B cell (primary cell): ENCODE measurements at regions not wholly inside any gene's neighbourhood (a gene's known extent, or its start where the extent isn't known, plus 50 kb on each side); places are given as distances from the start of the nearest gene placed in this dataset.

ENCODE experiments used
- ATAC-seq: fragments of 200-7000 bp; cut with Tn5 transposase; one replicate; pipeline ENCODE4 v1.10.0; 2021; ENCODE audit warnings: low read depth, mild to moderate bottlenecking, moderate number of reproducible peaks, moderate library complexity
- CTCF ChIA-PET: fragments of 350-600 bp; sonication (Branson Sonifier 250); formaldehyde crosslinking; loops from one replicate; lab custom pipeline; 2021; ENCODE audit warnings: antibody characterized with exemption, inconsistent platforms; lab: Charles Lee
- POLR2A ChIA-PET: fragments of 350-600 bp; sonication (Branson Sonifier 250); formaldehyde crosslinking; loops from one replicate; lab custom pipeline; 2021; ENCODE audit warnings: antibody characterized with exemption; lab: Charles Lee
- DNase-seq: peaks from one replicate; pipeline ENCODE4 v3.0.0; 2013
- H2AFZ ChIP-seq: 2 replicates; pipeline ENCODE4 v1.6.1; 2012; ENCODE audit warnings: mild to moderate bottlenecking, low read depth, low read length; ENCODE audit not compliant: insufficient read depth, poor library complexity, severe bottlenecking
- H3K27ac ChIP-seq, 2 donors: 1 replicate in 1 of 2; 2 replicates in 1 of 2; pipeline ENCODE4 v1.5.1; 2012 to 2013; ENCODE audit warnings: low read length in 2 of 2, mild to moderate bottlenecking in 2 of 2, moderate library complexity in 1 of 2
- H3K27me3 ChIP-seq, 4 experiments: fragments of 200-600 bp in 1 of 4; sonication (generic) in 1 of 4; replicated peaks in 1 of 4; 1 replicate in 2 of 4; 2 replicates in 2 of 4; pipeline versions ENCODE4 v1.6.1 to v1.7.0; 2013 to 2016; ENCODE audit warnings: low read length in 3 of 4, mild to moderate bottlenecking in 2 of 4, mixed read lengths in 1 of 4, moderate library complexity in 1 of 4; ENCODE audit not compliant: insufficient read depth in 4 of 4, control insufficient read depth in 3 of 4; ENCODE audit errors: control extremely low read depth in 1 of 4
- H3K36me3 ChIP-seq, 2 experiments: replicated peaks in 1 of 2; 1 replicate in 1 of 2; 2 replicates in 1 of 2; pipeline versions ENCODE4 v1.6.1 to v1.7.1; 2013; ENCODE audit warnings: low read length in 1 of 2; ENCODE audit not compliant: insufficient read depth in 2 of 2, control insufficient read depth in 1 of 2; ENCODE audit errors: control extremely low read depth in 1 of 2, extremely low read depth in 1 of 2
- H3K4me1 ChIP-seq, 2 donors: fragments of 200-600 bp in 1 of 2; sonication (generic) in 1 of 2; 1 replicate in 1 of 2; 2 replicates in 1 of 2; pipeline versions ENCODE4 v1.5.1 to v1.6.1; 2013 to 2017; ENCODE audit warnings: low read length in 2 of 2; ENCODE audit not compliant: control insufficient read depth in 2 of 2, insufficient read depth in 2 of 2
- H3K4me2 ChIP-seq: replicated peaks from 2 replicates; pipeline ENCODE3; 2012; ENCODE audit warnings: mild to moderate bottlenecking, low read depth, low read length; ENCODE audit not compliant: poor library complexity, severe bottlenecking
- H3K4me3 ChIP-seq, 5 experiments: fragments of 200-600 bp in 1 of 5; sonication (generic) in 1 of 5; 1 replicate in 3 of 5; 2 replicates in 2 of 5; pipeline versions ENCODE4 v1.5.1 to v1.7.0; 2011 to 2016; ENCODE audit warnings: low read length in 4 of 5, mild to moderate bottlenecking in 4 of 5, low read depth in 2 of 5, control low read depth in 1 of 5, moderate library complexity in 1 of 5; ENCODE audit not compliant: insufficient read depth in 1 of 5; ENCODE audit errors: control extremely low read depth in 1 of 5, extremely low read depth in 1 of 5
- H3K79me2 ChIP-seq: fragments of 200-600 bp; sonication (generic); one replicate; pipeline ENCODE4 v1.6.0; 2016; ENCODE audit warnings: low read length; ENCODE audit not compliant: control insufficient read depth, insufficient read depth
- H3K9ac ChIP-seq: fragments of 200-600 bp; sonication (generic); 2 replicates; pipeline ENCODE4 v1.6.1; 2017; ENCODE audit warnings: mild to moderate bottlenecking, low read length, moderate library complexity
- H3K9me3 ChIP-seq, 3 donors: one replicate each; pipeline versions ENCODE4 v1.6.1 to v1.7.1; 2013; ENCODE audit warnings: low read length in 2 of 3; ENCODE audit not compliant: control insufficient read depth in 2 of 3, insufficient read depth in 1 of 3; ENCODE audit errors: control extremely low read depth in 1 of 3
- H4K20me1 ChIP-seq: 2 replicates; pipeline ENCODE4 v1.6.0; 2012; ENCODE audit warnings: mild to moderate bottlenecking, low read length; ENCODE audit not compliant: insufficient read depth, control insufficient read depth, poor library complexity, severe bottlenecking
- H3K27ac Mint-ChIP-seq: one replicate; pipeline ENCODE4 v1.8.0; 2021; ENCODE audit warnings: mixed read lengths
- H3K27me3 Mint-ChIP-seq: one replicate; pipeline ENCODE4 v1.8.0; 2021; ENCODE audit warnings: mixed read lengths
- H3K4me1 Mint-ChIP-seq: one replicate; pipeline ENCODE4 v1.8.0; 2021; ENCODE audit warnings: mixed read lengths
- H3K4me3 Mint-ChIP-seq: one replicate; pipeline ENCODE4 v1.8.0; 2021; ENCODE audit warnings: mixed read lengths
- H3K9me3 Mint-ChIP-seq: one replicate; pipeline ENCODE4 v1.8.0; 2022; ENCODE audit warnings: mixed read lengths; ENCODE audit not compliant: insufficient read depth
- EZH2 ChIP-seq: IDR thresholded peaks from 2 replicates; pipeline ENCODE4 v1.6.1; 2012; ENCODE audit warnings: borderline replicate concordance, low read depth, mild to moderate bottlenecking, moderate library complexity, low read length; ENCODE audit not compliant: insufficient read depth, poor library complexity, severe bottlenecking
- WGBS: methylation state at CpG from one replicate; pipeline ENCODE4 v1.1.5; 2013; ENCODE audit warnings: missing lambda C conversion rate; ENCODE audit not compliant: insufficient coverage; 5-methylcytosine and 5-hydroxymethylcytosine counted together
- intact Hi-C: fragments of 100-400 bp; cut with micrococcal nuclease; formaldehyde crosslinking; loops from one replicate; pipeline ENCODE4 v1.10.0; 2022
- TF ChIP-seq, protein P1 (sequence below): fragments of 200-600 bp; IDR thresholded peaks from one replicate; pipeline ENCODE4 v1.8.0; 2022; ENCODE audit warnings: antibody characterized with exemption, mild to moderate bottlenecking

DNA sequence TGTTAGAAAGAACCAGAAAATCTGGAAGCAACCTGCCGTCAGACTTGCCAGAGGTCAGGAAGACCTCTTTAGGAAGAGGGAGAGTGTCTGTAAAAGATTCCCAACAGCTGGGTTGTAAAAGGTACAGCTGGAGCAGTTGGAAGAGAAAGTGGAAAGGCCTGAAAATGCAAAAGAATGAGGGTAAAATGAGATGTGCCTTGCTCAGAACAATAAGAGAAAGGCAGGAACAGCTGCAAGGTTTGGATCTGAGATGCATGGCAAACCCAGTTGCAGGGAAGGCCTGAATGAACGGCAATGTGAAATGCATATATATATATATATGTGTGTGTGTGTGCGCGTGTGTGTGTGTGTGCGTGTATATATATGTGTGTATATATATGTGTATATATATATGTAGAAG is 88.1 kb downstream of the ZIC1 start:
- no peak overlapping the region for H3K27ac ChIP-seq
- TF ChIP-seq, protein P1, sequence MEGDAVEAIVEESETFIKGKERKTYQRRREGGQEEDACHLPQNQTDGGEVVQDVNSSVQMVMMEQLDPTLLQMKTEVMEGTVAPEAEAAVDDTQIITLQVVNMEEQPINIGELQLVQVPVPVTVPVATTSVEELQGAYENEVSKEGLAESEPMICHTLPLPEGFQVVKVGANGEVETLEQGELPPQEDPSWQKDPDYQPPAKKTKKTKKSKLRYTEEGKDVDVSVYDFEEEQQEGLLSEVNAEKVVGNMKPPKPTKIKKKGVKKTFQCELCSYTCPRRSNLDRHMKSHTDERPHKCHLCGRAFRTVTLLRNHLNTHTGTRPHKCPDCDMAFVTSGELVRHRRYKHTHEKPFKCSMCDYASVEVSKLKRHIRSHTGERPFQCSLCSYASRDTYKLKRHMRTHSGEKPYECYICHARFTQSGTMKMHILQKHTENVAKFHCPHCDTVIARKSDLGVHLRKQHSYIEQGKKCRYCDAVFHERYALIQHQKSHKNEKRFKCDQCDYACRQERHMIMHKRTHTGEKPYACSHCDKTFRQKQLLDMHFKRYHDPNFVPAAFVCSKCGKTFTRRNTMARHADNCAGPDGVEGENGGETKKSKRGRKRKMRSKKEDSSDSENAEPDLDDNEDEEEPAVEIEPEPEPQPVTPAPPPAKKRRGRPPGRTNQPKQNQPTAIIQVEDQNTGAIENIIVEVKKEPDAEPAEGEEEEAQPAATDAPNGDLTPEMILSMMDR: no peak
- no peak for TF ChIP-seq EZH2
- intact Hi-C loops: no loop called here
- no peak overlapping the region for H2AFZ ChIP-seq
- Mint-ChIP-seq H3K27me3 (no peaks in the 10 kb centered on the region), H3K9me3 (no peaks in the 10 kb centered on the region), H3K27ac (no peak overlapping the region), H3K4me1 (no peaks in the 10 kb centered on the region), H3K4me3 (no peak overlapping the region)
- ATAC-seq (no peak), DNase-seq (no peak)
- H3K9ac ChIP-seq: no peak overlapping the region
- no peaks in the 10 kb centered on the region for H4K20me1 ChIP-seq
- no peaks in the 10 kb centered on the region for H3K9me3 ChIP-seq
- no peaks in the 10 kb centered on the region for H3K4me1 ChIP-seq
- no peak overlapping the region for H3K4me3 ChIP-seq
- POLR2A ChIA-PET: no interaction called here
- WGBS: 100% methylated on average over 1 of the region's 5 CpGs
- H3K79me2 ChIP-seq: no peaks in the 10 kb centered on the region
- CTCF ChIA-PET: no interaction called here
- H3K36me3 ChIP-seq: no peaks in the 10 kb centered on the region
- no peak overlapping the region for H3K4me2 ChIP-seq
- no peaks in the 10 kb centered on the region for H3K27me3 ChIP-seq

DNA sequence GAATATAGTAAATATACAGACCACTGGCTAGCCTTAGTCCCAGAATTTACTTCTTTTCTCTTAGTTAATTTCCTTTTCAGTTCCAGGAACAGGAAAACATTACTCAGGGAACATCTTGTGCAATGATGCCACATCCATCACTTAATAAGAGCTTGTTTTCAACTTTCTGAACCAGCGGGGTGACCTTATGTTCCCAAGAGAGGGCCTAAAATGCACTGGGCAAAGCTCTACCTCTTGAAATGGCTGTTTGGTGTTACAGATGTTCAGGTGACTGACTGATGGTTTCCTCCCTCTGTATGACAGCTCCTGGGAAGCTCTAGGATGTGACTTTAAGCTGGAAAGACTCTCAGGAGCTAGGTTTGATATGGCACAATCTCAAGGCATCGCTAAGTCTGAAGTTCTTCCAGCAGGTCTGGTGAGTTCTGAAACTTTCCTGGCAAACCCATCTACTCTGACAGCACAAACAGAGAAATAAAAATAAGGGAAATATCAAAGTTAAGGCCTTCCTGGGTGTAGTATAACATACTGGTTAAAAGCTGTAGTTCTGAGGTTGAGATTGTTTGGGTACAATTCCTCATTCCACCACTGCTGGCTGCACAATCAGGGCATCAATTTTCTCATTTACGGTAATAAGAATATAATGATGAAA is 98.6 kb downstream of the ZIC1 start:
- Mint-ChIP-seq H3K27me3 (no peaks in the 10 kb centered on the region), H3K27ac (no peak overlapping the region), H3K4me3 (no peak overlapping the region), H3K4me1 (no peaks in the 10 kb centered on the region), H3K9me3 (no peaks in the 10 kb centered on the region)
- H3K27me3 ChIP-seq: no peaks in the 10 kb centered on the region
- intact Hi-C loops: no loop called here
- no peak for ATAC-seq
- H3K4me2 ChIP-seq: no peak overlapping the region
- TF ChIP-seq EZH2: no peak
- TF ChIP-seq, protein P1: no peak
- no peaks in the 10 kb centered on the region for H3K4me1 ChIP-seq
- ChIA-PET POLR2A (no interaction called here), CTCF (interaction anchor here (0.5 kb wide), 1 partner anchor 841 kb away, joined by 3 read pairs; no protein-coding TSS in a partner anchor)
- 83% methylated on average over 1 of the region's 3 CpGs for WGBS
- H2AFZ ChIP-seq: no peak overlapping the region
- H3K36me3 ChIP-seq: no peaks in the 10 kb centered on the region
- no peak for DNase-seq
- H3K9me3 ChIP-seq: no peaks in the 10 kb centered on the region
- H3K4me3 ChIP-seq: no peak overlapping the region
- H3K27ac ChIP-seq: no peak overlapping the region
- no peaks in the 10 kb centered on the region for H3K79me2 ChIP-seq
- H4K20me1 ChIP-seq: no peaks in the 10 kb centered on the region
- no peak overlapping the region for H3K9ac ChIP-seq
